GM19240 (cell line): ENCODE measurements at regions not wholly inside any gene's neighbourhood (a gene's known extent, or its start where the extent isn't known, plus 50 kb on each side); places are given as distances from the start of the nearest gene placed in this dataset.

Source experiments
- DNase-seq: peaks from one replicate; pipeline ENCODE4 v3.0.0; 2011; ENCODE audit warnings: low spot score; ENCODE audit not compliant: insufficient read length

GRCh38 chr1:63116016-63116415 lies 206.4 kb upstream of the FOXD3 start:
- DNase-seq, result no peak

- DNase-seq, result no peak
Measured at GRCh38 chr1:63119575-63120155, 202.7 kb upstream of the FOXD3 start.

GRCh38 chr1:63122079-63122478 lies 200.3 kb upstream of the FOXD3 start:
- DNase-seq, result no peak

- DNase-seq, result no peak
Measured at GRCh38 chr1:63124666-63125191, 197.6 kb upstream of the FOXD3 start.

GRCh38 chr1:63126104-63126503 lies 196.3 kb upstream of the FOXD3 start:
- no peak for DNase-seq

GRCh38 chr1:63127376-63127775 lies 195.0 kb upstream of the FOXD3 start:
- DNase-seq, result no peak

- DNase-seq, result no peak
Measured at GRCh38 chr1:63128556-63128955, 193.8 kb upstream of the FOXD3 start.

GRCh38 chr1:63129184-63129583 lies 193.2 kb upstream of the FOXD3 start:
- no peak for DNase-seq

- DNase-seq, result no peak
Measured at GRCh38 chr1:63129855-63130254, 192.5 kb upstream of the FOXD3 start.

- no peak for DNase-seq
Measured at GRCh38 chr1:63134501-63135173, 187.7 kb upstream of the FOXD3 start.

GRCh38 chr1:63135174-63135512 lies 187.2 kb upstream of the FOXD3 start:
- no peak for DNase-seq

GRCh38 chr1:63135801-63136200 lies 186.6 kb upstream of the FOXD3 start:
- DNase-seq, result no peak

GRCh38 chr1:63142001-63142400 lies 180.4 kb upstream of the FOXD3 start:
- no peak for DNase-seq

GRCh38 chr1:63143482-63143881 lies 178.9 kb upstream of the FOXD3 start:
- DNase-seq, result no peak

GRCh38 chr1:63147783-63148182 lies 174.6 kb upstream of the FOXD3 start:
- DNase-seq, result no peak

GRCh38 chr1:63148825-63149645 lies 173.3 kb upstream of the FOXD3 start:
- DNase-seq, result no peak

GRCh38 chr1:63152572-63152971 lies 169.8 kb upstream of the FOXD3 start:
- no peak for DNase-seq

- DNase-seq, result no peak
Measured at GRCh38 chr1:63155437-63155836, 166.9 kb upstream of the FOXD3 start.

- DNase-seq, result no peak
Measured at GRCh38 chr1:63157085-63157484, 165.3 kb upstream of the FOXD3 start.

- no peak for DNase-seq
Measured at GRCh38 chr1:63169057-63169456, 153.3 kb upstream of the FOXD3 start.

- DNase-seq, result no peak
Measured at GRCh38 chr1:63173161-63173560, 149.2 kb upstream of the FOXD3 start.

GRCh38 chr1:63189677-63190076 lies 132.7 kb upstream of the FOXD3 start:
- DNase-seq, result no peak
